ENCODE measurements at regions not wholly inside any gene's neighbourhood (a gene's known extent, or its start where the extent isn't known, plus 50 kb on each side); places are given as distances from the start of the nearest gene placed in this dataset.

GRCh38 chr7:145105561-145105960 is 269.7 kb upstream of the TPK1 start:
- TF ChIP-seq, protein P1, sequence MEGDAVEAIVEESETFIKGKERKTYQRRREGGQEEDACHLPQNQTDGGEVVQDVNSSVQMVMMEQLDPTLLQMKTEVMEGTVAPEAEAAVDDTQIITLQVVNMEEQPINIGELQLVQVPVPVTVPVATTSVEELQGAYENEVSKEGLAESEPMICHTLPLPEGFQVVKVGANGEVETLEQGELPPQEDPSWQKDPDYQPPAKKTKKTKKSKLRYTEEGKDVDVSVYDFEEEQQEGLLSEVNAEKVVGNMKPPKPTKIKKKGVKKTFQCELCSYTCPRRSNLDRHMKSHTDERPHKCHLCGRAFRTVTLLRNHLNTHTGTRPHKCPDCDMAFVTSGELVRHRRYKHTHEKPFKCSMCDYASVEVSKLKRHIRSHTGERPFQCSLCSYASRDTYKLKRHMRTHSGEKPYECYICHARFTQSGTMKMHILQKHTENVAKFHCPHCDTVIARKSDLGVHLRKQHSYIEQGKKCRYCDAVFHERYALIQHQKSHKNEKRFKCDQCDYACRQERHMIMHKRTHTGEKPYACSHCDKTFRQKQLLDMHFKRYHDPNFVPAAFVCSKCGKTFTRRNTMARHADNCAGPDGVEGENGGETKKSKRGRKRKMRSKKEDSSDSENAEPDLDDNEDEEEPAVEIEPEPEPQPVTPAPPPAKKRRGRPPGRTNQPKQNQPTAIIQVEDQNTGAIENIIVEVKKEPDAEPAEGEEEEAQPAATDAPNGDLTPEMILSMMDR (IDR thresholded peaks at IDR 0.05; ENCODE audit: insufficient read depth, low read length, poor library complexity, severe bottlenecking): no peak
- no peak for TF ChIP-seq EZH2phosphoT487 (conservative IDR thresholded peaks at IDR 0.05; ENCODE audit: low read length)

Measured in SU-DHL-6 (cell line).